A549 (cell line): ENCODE measurements at regions not wholly inside any gene's neighbourhood (a gene's known extent, or its start where the extent isn't known, plus 50 kb on each side); places are given as distances from the start of the nearest gene placed in this dataset.

Source experiments
- ATAC-seq, 2 experiments: fragments of 200-7000 bp in 1 of 2; fragments of >200 bp in 1 of 2; cut with Nextera tagmentation in 1 of 2; cut with Tn5 transposase in 1 of 2; 3 replicates each; pipeline versions ENCODE4 v1.8.0 to v1.9.1; 2018 to 2020; ENCODE audit warnings: mild to moderate bottlenecking in 1 of 2, moderate library complexity in 1 of 2
- CTCF ChIA-PET: fragments of 300-600 bp; sonication (Branson Sonifier 250); formaldehyde crosslinking; extraction: SDS; loops from one replicate; lab custom pipeline; 2021; ENCODE audit warnings: antibody characterized with exemption, inconsistent platforms; lab: Yijun Ruan, JAX
- POLR2A ChIA-PET: fragments of 350-600 bp; formaldehyde crosslinking; extraction: SDS; loops from one replicate; lab custom pipeline; 2021; ENCODE audit warnings: antibody characterized with exemption, inconsistent platforms; lab: Yijun Ruan, JAX
- DNase-seq, 2 experiments: peaks; one replicate each; pipeline versions ENCODE4 v3.0.0 to v3.0.0-alpha.2; 2011 to 2016; ENCODE audit warnings: low read depth in 1 of 2, low spot score in 1 of 2
- FAIRE-seq: peaks from 2 replicates; lab custom pipeline; 2011; peaks lifted over from hg19 to GRCh38; lab: Jason Lieb, UNC
- H3K27ac ChIP-seq, 2 experiments: fragments of >200 bp; sonication (Bioruptor Twin); formaldehyde crosslinking; 3 replicates each; pipeline ENCODE4 v1.5.1; 2016 to 2017
- H3K4me1 ChIP-seq: fragments of >200 bp; sonication (Bioruptor Twin); formaldehyde crosslinking; 3 replicates; pipeline ENCODE4 v1.6.1; 2016
- H3K4me2 ChIP-seq: fragments of >200 bp; sonication (Bioruptor Twin); formaldehyde crosslinking; 3 replicates; pipeline ENCODE4 v1.6.1; 2016
- H3K4me3 ChIP-seq: fragments of >200 bp; sonication (Bioruptor Twin); formaldehyde crosslinking; 3 replicates; pipeline ENCODE4 v1.5.1; 2016
- H3K9me3 ChIP-seq: fragments of >200 bp; sonication (Bioruptor Twin); formaldehyde crosslinking; 3 replicates; pipeline ENCODE4 v1.6.1; 2016
- CBX8 ChIP-seq: fragments of 200-600 bp; sonication (generic); IDR thresholded peaks from 2 replicates; pipeline ENCODE4 v1.6.1; 2016
- ELK1 ChIP-seq: fragments of 150-350 bp; IDR thresholded peaks from 2 replicates; pipeline ENCODE4 v1.6.1; 2014; ENCODE audit warnings: low read depth, mild to moderate bottlenecking, low read length
- FOSB ChIP-seq: fragments of 250-450 bp; sonication (Bioruptor Pico); IDR thresholded peaks from 2 replicates; pipeline ENCODE4 v1.5.0; 2020; ENCODE audit warnings: mild to moderate bottlenecking, moderate library complexity
- FOSL2 ChIP-seq, 2 experiments: fragments of 450-650 bp in 1 of 2; fragments of >200 bp in 1 of 2; sonication (Bioruptor Twin) in 1 of 2; formaldehyde crosslinking; IDR thresholded peaks; 2 replicates each; pipeline versions ENCODE4 v1.5.0 to v1.6.1; 2016 to 2020; ENCODE audit warnings: mild to moderate bottlenecking in 1 of 2, moderate library complexity in 1 of 2
- GATA3 ChIP-seq: IDR thresholded peaks from 2 replicates; pipeline ENCODE4 v1.6.1; 2012; ENCODE audit warnings: borderline replicate concordance
- JUN ChIP-seq, 2 experiments: fragments of >200 bp; sonication (Bioruptor Twin); formaldehyde crosslinking; IDR thresholded peaks; 2 replicates in 1 of 2; 3 replicates in 1 of 2; pipeline ENCODE4 v1.6.1; 2016 to 2017
- KDM1A ChIP-seq: fragments of 200-600 bp; sonication (generic); IDR thresholded peaks from 2 replicates; pipeline ENCODE4 v1.6.1; 2016; ENCODE audit warnings: low read depth, mild to moderate bottlenecking
- KDM5A ChIP-seq: fragments of 200-600 bp; sonication (generic); IDR thresholded peaks from 2 replicates; pipeline ENCODE4 v1.6.1; 2016; ENCODE audit warnings: antibody characterized with exemption, mild to moderate bottlenecking
- MAFK ChIP-seq: fragments of 450-650 bp; IDR thresholded peaks from 2 replicates; pipeline ENCODE4 v1.6.1; 2014; ENCODE audit not compliant: partially characterized antibody
- MAZ ChIP-seq: fragments of 150-350 bp; IDR thresholded peaks from 2 replicates; pipeline ENCODE4 v1.6.1; 2014; ENCODE audit warnings: antibody characterized with exemption, low read depth, low read length, borderline replicate concordance
- MYC ChIP-seq: IDR thresholded peaks from 2 replicates; pipeline ENCODE4 v1.6.1; 2012; ENCODE audit warnings: mild to moderate bottlenecking, inconsistent platforms, low read length, improper control_type of control experiment, borderline replicate concordance
- NFE2L2 ChIP-seq: fragments of 150-350 bp; conservative IDR thresholded peaks from 2 replicates; pipeline ENCODE4 v1.6.1; 2014; ENCODE audit warnings: low read length
- NPAS2 ChIP-seq: fragments of 250-450 bp; sonication (Bioruptor Pico); IDR thresholded peaks from 2 replicates; pipeline ENCODE4 v1.8.0; 2022; ENCODE audit warnings: mild to moderate bottlenecking, moderate library complexity, borderline replicate concordance
- PHF8 ChIP-seq: fragments of 200-600 bp; sonication (generic); IDR thresholded peaks from 2 replicates; pipeline ENCODE4 v1.6.1; 2016; ENCODE audit warnings: low read depth, mild to moderate bottlenecking, antibody characterized with exemption, moderate library complexity, borderline replicate concordance
- POLR2A ChIP-seq: IDR thresholded peaks from 2 replicates; pipeline ENCODE4 v1.6.1; 2012; ENCODE audit warnings: mild to moderate bottlenecking, low read length
- POLR2AphosphoS2 ChIP-seq: conservative IDR thresholded peaks from 2 replicates; pipeline ENCODE4 v1.6.1; 2012; ENCODE audit warnings: low read length, improper control_type of control experiment, inconsistent platforms
- RAD21 ChIP-seq, 2 experiments: fragments of >200 bp in 1 of 2; sonication (Bioruptor Twin) in 1 of 2; formaldehyde crosslinking in 1 of 2; IDR thresholded peaks in 1 of 2; conservative IDR thresholded peaks in 1 of 2; 2 replicates in 1 of 2; 3 replicates in 1 of 2; pipeline ENCODE4 v1.6.1; 2012 to 2018; ENCODE audit warnings: inconsistent platforms in 1 of 2
- RFX5 ChIP-seq: fragments of 450-650 bp; IDR thresholded peaks from 2 replicates; pipeline ENCODE4 v1.7.1; 2014; ENCODE audit warnings: antibody characterized with exemption, mild to moderate bottlenecking, moderate library complexity
- SMC3 ChIP-seq: fragments of >200 bp; sonication (Bioruptor Twin); formaldehyde crosslinking; IDR thresholded peaks from 3 replicates; pipeline ENCODE4 v1.6.1; 2018; ENCODE audit warnings: inconsistent platforms
- SREBF2 ChIP-seq: fragments of 450-650 bp; IDR thresholded peaks from 2 replicates; pipeline ENCODE4 v1.6.1; 2014; ENCODE audit warnings: mild to moderate bottlenecking, moderate library complexity
- USF2 ChIP-seq: fragments of 450-650 bp; IDR thresholded peaks from 2 replicates; pipeline ENCODE4 v1.6.1; 2014; ENCODE audit warnings: antibody characterized with exemption
- ZNF302 ChIP-seq: fragments of 250-450 bp; sonication (Bioruptor Pico); IDR thresholded peaks from 2 replicates; pipeline ENCODE4 v1.9.0; 2021; ENCODE audit warnings: inconsistent platforms, mild to moderate bottlenecking, moderate library complexity
- ZSCAN20 ChIP-seq: fragments of 250-450 bp; sonication (Bioruptor Pico); IDR thresholded peaks from 2 replicates; pipeline ENCODE4 v1.8.0; 2022; ENCODE audit warnings: mild to moderate bottlenecking, moderate library complexity
- WGBS: methylation state at CpG from one replicate; pipeline ENCODE4 v1.1.6; 2017; ENCODE audit errors: missing lambda C conversion rate; 5-methylcytosine and 5-hydroxymethylcytosine counted together
- TF ChIP-seq, protein P1 (sequence below): fragments of 250-450 bp; sonication (Bioruptor Pico); IDR thresholded peaks from 2 replicates; pipeline ENCODE4 v1.5.0; 2021; ENCODE audit warnings: mild to moderate bottlenecking, moderate library complexity, borderline replicate concordance
- TF ChIP-seq, protein P2 (sequence below): IDR thresholded peaks from 2 replicates; pipeline ENCODE4 v1.6.1; 2012
- TF ChIP-seq, protein P3 (sequence below): fragments of 250-450 bp; sonication (Bioruptor Pico); IDR thresholded peaks from 2 replicates; pipeline ENCODE4 v1.5.0; 2020; ENCODE audit warnings: low read depth, mild to moderate bottlenecking, moderate library complexity
- TF ChIP-seq, protein P4 (sequence below): IDR thresholded peaks from 2 replicates; pipeline ENCODE4 v1.6.1; 2012; ENCODE audit warnings: low read depth, borderline replicate concordance

GRCh38 chr4:59369229-59369628 is 1830.9 kb upstream of the ADGRL3 start:
- FAIRE-seq = no peak
- POLR2A ChIA-PET = no interaction called here
- TF ChIP-seq ZSCAN20 (no peak), MAFK (peak; percentile 90)

DNA sequence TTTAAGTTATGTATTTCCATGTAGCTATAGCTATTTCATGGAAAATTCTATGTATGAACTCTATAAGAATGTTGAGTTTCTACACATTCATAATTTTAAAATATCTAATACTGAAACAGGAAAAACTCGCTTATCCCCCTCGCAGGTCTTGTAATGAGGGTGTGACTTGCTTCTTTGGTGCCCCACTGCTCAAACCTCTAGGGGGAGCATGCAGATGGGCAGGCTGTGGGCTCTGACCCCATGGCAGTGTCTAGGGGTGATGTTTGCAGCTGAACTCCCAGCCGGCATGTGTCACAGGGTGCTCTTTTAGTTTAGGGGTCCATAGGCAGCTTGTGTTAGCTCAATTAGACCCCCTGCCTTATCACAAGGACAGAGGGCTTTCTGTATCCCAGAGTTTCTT is 1825.7 kb upstream of the ADGRL3 start:
- no peak for FAIRE-seq
- Histone ChIP-seq H3K27ac (no peak overlapping the region), H3K4me2 (no peak overlapping the region), H3K4me3 (no peak overlapping the region), H3K4me1 (no peaks in the 10 kb centered on the region), H3K9me3 (no peaks in the 10 kb centered on the region)
- CTCF ChIA-PET = no interaction called here
- no peak for DNase-seq
- POLR2A ChIA-PET = no interaction called here
- ATAC-seq = no peak
- whole genome bisulfite sequencing = 17% methylated on average over 3 of the region's 3 CpGs
- TF ChIP-seq PHF8 = no peak
- TF ChIP-seq KDM1A = no peak

More at GRCh38 chr4:59369229-59369628, 1830.9 kb upstream of the ADGRL3 start:
- H3K4me3 ChIP-seq = no peak overlapping the region
- H3K27ac ChIP-seq = no peak overlapping the region
- CTCF ChIA-PET = no interaction called here
- no peaks in the 10 kb centered on the region for H3K4me1 ChIP-seq
- H3K9me3 ChIP-seq = no peaks in the 10 kb centered on the region
- no peak overlapping the region for H3K4me2 ChIP-seq
- ATAC-seq (no peak), DNase-seq (no peak)

- Histone ChIP-seq H3K4me2 (no peak overlapping the region), H3K27ac (no peak overlapping the region), H3K4me1 (no peaks in the 10 kb centered on the region), H3K4me3 (no peak overlapping the region), H3K9me3 (no peaks in the 10 kb centered on the region)
- WGBS = 54% methylated on average over 2 of the region's 2 CpGs
- no peak for TF ChIP-seq MAZ
- no peak for TF ChIP-seq FOSB (CRISPR knock-in tag)
- no peak for TF ChIP-seq GATA3
- TF ChIP-seq ELK1 = no peak
- TF ChIP-seq FOSL2 (IDR thresholded peaks at IDR 0.05) = no peak
- TF ChIP-seq FOSL2 (CRISPR knock-in tag; IDR thresholded peaks at IDR 0.05) = no peak
- no peak for TF ChIP-seq ZSCAN20
- TF ChIP-seq, protein P1, sequence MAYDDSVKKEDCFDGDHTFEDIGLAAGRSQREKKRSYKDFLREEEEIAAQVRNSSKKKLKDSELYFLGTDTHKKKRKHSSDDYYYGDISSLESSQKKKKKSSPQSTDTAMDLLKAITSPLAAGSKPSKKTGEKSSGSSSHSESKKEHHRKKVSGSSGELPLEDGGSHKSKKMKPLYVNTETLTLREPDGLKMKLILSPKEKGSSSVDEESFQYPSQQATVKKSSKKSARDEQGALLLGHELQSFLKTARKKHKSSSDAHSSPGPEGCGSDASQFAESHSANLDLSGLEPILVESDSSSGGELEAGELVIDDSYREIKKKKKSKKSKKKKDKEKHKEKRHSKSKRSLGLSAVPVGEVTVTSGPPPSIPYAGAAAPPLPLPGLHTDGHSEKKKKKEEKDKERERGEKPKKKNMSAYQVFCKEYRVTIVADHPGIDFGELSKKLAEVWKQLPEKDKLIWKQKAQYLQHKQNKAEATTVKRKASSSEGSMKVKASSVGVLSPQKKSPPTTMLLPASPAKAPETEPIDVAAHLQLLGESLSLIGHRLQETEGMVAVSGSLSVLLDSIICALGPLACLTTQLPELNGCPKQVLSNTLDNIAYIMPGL (CRISPR knock-in tag) = no peak
- no peak for TF ChIP-seq MYC
- no peak for TF ChIP-seq JUN (IDR thresholded peaks at IDR 0.05)
- no peak for ATAC-seq
- CTCF ChIA-PET = no interaction called here
- POLR2A ChIA-PET = no interaction called here
- DNase-seq = no peak
- FAIRE-seq = no peak
Observed at GRCh38 chr4:59380841-59381366, 1819.2 kb upstream of the ADGRL3 start.

- DNase-seq (no peak), FAIRE-seq (no peak), ATAC-seq (no peak)
- no peak overlapping the region for H3K27ac ChIP-seq
- no peak overlapping the region for H3K4me2 ChIP-seq
- H3K9me3 ChIP-seq = no peaks in the 10 kb centered on the region
- 20% methylated on average over 2 of the region's 2 CpGs for WGBS
- POLR2A ChIA-PET = no interaction called here
- TF ChIP-seq CBX8 (no peak), MAFK (no peak), SREBF2 (no peak), POLR2A (no peak), ZSCAN20 (no peak), POLR2AphosphoS2 (no peak), SMC3 (no peak), ZNF302 (CRISPR knock-in tag) (no peak), JUN (IDR thresholded peaks at IDR 0.05) (no peak), KDM5A (no peak), RFX5 (no peak), NFE2L2 (no peak), FOSB (CRISPR knock-in tag) (no peak), RAD21 (conservative IDR thresholded peaks at IDR 0.05 in 1 of 2, IDR thresholded peaks at IDR 0.05 in 1 of 2) (no peak), USF2 (no peak), NPAS2 (no peak)
- TF ChIP-seq, protein P2, sequence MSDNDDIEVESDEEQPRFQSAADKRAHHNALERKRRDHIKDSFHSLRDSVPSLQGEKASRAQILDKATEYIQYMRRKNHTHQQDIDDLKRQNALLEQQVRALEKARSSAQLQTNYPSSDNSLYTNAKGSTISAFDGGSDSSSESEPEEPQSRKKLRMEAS = no peak
- TF ChIP-seq, protein P3, sequence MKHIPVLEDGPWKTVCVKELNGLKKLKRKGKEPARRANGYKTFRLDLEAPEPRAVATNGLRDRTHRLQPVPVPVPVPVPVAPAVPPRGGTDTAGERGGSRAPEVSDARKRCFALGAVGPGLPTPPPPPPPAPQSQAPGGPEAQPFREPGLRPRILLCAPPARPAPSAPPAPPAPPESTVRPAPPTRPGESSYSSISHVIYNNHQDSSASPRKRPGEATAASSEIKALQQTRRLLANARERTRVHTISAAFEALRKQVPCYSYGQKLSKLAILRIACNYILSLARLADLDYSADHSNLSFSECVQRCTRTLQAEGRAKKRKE (CRISPR knock-in tag) = no peak
- TF ChIP-seq, protein P4, sequence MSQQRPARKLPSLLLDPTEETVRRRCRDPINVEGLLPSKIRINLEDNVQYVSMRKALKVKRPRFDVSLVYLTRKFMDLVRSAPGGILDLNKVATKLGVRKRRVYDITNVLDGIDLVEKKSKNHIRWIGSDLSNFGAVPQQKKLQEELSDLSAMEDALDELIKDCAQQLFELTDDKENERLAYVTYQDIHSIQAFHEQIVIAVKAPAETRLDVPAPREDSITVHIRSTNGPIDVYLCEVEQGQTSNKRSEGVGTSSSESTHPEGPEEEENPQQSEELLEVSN = no peak
- no peak overlapping the region for H3K4me3 ChIP-seq
- no peaks in the 10 kb centered on the region for H3K4me1 ChIP-seq
- CTCF ChIA-PET = no interaction called here
Observed at GRCh38 chr4:59381591-59381990, 1818.5 kb upstream of the ADGRL3 start.
